Ovary (tissue), 7 donors: ENCODE measurements at regions not wholly inside any gene's neighbourhood (a gene's known extent, or its start where the extent isn't known, plus 50 kb on each side); places are given as distances from the start of the nearest gene placed in this dataset.
"Not testable (repeated sequence)": the region's sequence is repeated elsewhere in the genome, so short reads cannot be mapped to it uniquely, and the experiment has no call there.

Experiments used
- DNase-seq, 5 donors: peaks; one replicate each; pipeline ENCODE4 v3.0.0-alpha.2; 2019 to 2020
- H3K27ac ChIP-seq, 2 donors: fragments of 200-600 bp; one replicate each; pipeline versions ENCODE4 v1.5.1 to v1.8.0; 2019 to 2022
- H3K27me3 ChIP-seq: fragments of 200-600 bp; one replicate; pipeline ENCODE4 v1.8.0; 2022
- H3K36me3 ChIP-seq: fragments of 200-600 bp; sonication (generic); one replicate; pipeline ENCODE4 v1.5.1; 2019
- H3K4me1 ChIP-seq: one replicate; pipeline ENCODE4 v1.8.1; 2013; ENCODE audit warnings: mild to moderate bottlenecking, moderate library complexity; ENCODE audit not compliant: insufficient read depth
- H3K4me3 ChIP-seq: fragments of 200-600 bp; sonication (generic); one replicate; pipeline ENCODE4 v1.5.1; 2017
- H3K9me3 ChIP-seq, 2 donors: fragments of 200-600 bp in 1 of 2; sonication (generic) in 1 of 2; one replicate each; pipeline versions ENCODE4 v1.5.1 to v1.8.1; 2013 to 2019; ENCODE audit warnings: mild to moderate bottlenecking in 1 of 2, moderate library complexity in 1 of 2
- EP300 ChIP-seq: sonication (generic); formaldehyde crosslinking; IDR thresholded peaks from one replicate; pipeline ENCODE4 v1.6.1; 2017; ENCODE audit warnings: antibody characterized with exemption
- POLR2A ChIP-seq: fragments of 450-650 bp; IDR thresholded peaks from one replicate; pipeline ENCODE4 v1.6.1; 2017; ENCODE audit warnings: antibody characterized with exemption, mild to moderate bottlenecking, moderate library complexity
- WGBS, 3 donors: extraction: QIAGEN DNeasy Blood & Tissue Kit in 1 of 3; methylation state at CpG; one replicate each; pipeline versions ENCODE4 v1.1.5 to v1.1.7; 2013 to 2017; 5-methylcytosine and 5-hydroxymethylcytosine counted together
- intact Hi-C, 4 donors: fragments of 100-400 bp; cut with DNase I; formaldehyde crosslinking; loops; one replicate each; pipeline versions ENCODE4 v1.11.0 to v1.15.1; 2022 to 2023
- TF ChIP-seq, protein P1 (sequence below), 3 donors: fragments of 450-650 bp in 2 of 3; fragments of 200-600 bp in 1 of 3; IDR thresholded peaks; one replicate each; pipeline versions ENCODE4 v1.5.1 to v1.8.0; 2016 to 2022; ENCODE audit warnings: antibody characterized with exemption in 3 of 3, mild to moderate bottlenecking in 1 of 3
- donor health status: DM: no; HTN: no; CAD: no; lungs with moderate emphysema.
- donor health status: DM: no; HTN: no; CAD: no.
- donor health status: Bipolar disorder and iron deficiency.
- donor health status: DM: no; HTN: no; CAD: no.
- donor health status: DM: yes; HTN: yes; CAD: no.

DNA sequence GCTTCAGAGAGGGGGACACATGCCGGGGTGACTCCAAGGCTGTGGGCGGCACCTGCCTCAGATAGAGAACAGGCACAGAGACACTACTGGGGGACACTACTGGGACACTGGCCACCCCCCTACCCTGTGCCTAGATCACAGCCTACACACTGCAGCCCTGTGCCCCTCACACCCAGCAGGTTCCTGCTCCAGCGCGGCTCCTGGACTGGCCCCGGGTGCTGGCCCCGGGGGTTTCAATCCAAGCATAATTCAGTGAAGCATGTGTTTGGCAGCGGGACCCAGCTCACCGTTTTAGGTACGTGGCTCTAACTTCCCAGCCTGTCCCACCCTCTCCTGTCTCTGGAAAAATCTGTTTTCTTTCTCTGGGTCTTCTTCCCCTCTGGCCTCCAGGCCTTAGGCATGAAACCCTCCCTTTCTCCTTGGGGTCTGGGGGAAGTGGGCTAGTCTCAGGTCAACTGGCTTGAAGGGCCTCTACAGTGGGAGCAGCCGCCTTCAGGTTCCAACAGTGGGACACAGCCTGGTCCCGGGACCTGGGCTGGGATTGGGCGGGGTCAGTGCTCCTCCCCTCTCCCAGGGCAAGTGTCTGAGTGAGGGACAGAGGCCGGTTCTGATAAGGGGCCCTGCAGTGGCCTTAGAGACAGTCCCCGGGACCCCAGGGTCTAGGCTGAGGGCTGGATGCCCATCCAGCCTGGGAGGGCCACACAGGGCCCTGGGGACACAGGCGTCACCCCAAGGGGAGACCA, 98.8 kb downstream of the CRYBB2 start:
- DNase-seq = no peak
- WGBS, 3 donors = 76 to 81% (median 79%) methylated on average over 14 to 15 of the region's 15 CpGs
- no peak for TF ChIP-seq EP300
- TF ChIP-seq, protein P1, sequence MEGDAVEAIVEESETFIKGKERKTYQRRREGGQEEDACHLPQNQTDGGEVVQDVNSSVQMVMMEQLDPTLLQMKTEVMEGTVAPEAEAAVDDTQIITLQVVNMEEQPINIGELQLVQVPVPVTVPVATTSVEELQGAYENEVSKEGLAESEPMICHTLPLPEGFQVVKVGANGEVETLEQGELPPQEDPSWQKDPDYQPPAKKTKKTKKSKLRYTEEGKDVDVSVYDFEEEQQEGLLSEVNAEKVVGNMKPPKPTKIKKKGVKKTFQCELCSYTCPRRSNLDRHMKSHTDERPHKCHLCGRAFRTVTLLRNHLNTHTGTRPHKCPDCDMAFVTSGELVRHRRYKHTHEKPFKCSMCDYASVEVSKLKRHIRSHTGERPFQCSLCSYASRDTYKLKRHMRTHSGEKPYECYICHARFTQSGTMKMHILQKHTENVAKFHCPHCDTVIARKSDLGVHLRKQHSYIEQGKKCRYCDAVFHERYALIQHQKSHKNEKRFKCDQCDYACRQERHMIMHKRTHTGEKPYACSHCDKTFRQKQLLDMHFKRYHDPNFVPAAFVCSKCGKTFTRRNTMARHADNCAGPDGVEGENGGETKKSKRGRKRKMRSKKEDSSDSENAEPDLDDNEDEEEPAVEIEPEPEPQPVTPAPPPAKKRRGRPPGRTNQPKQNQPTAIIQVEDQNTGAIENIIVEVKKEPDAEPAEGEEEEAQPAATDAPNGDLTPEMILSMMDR (IDR thresholded peaks at IDR 0.05) = no peak
- TF ChIP-seq POLR2A = no peak
- H3K9me3 ChIP-seq = no peaks in the 10 kb centered on the region
- no peak overlapping the region for H3K4me3 ChIP-seq
- no peaks in the 10 kb centered on the region for H3K36me3 ChIP-seq
- H3K27me3 ChIP-seq = no peaks in the 10 kb centered on the region
- no peaks in the 10 kb centered on the region for H3K4me1 ChIP-seq
- H3K27ac ChIP-seq = no peak overlapping the region
- intact Hi-C loops = no loop called here

DNA sequence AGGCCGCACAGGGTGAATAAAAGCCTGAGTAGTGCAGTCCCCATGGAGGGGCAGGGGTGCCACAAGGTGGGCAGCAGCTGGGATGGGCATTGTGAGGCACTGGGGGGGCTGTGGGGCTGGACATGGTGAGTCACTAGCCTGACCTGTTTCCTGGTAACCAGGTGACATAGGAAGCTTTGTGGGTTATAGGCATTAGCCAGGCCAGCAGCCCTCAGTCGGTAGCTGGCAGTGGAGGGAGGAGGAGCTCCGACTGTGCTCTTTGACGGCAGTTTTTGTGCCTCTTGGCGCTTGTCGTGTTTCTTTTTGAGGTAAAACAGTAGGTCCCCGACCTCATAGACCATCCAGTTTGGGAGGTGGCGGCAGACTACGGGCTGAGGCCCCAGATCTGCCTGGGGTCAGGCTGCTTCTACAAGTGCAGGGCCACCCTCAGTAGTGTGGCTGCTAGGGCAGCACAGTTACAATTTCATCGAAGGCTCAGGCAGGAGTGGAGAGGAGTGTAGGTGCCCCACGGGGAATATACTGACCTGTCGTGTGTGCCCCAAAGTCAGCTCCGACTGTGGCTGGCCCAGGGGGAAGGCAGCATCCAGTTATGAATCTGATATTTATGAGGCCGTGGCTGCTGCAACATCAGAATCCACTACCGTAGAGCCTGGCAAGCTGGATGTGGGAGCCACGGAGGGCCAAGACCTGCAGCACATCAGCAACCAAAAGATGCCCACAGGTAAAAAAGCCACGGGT, 107.7 kb downstream of the CRYBB2 start:
- intact Hi-C loops = no loop called here
- H3K27me3 ChIP-seq = no peaks in the 10 kb centered on the region
- no peaks in the 10 kb centered on the region for H3K9me3 ChIP-seq
- no peaks in the 10 kb centered on the region for H3K36me3 ChIP-seq
- H3K4me3 ChIP-seq = no peak overlapping the region
- TF ChIP-seq POLR2A (no peak), EP300 (no peak)
- TF ChIP-seq, protein P1 (IDR thresholded peaks at IDR 0.05) = no peak
- WGBS, 3 donors = 65 to 75% (median 71%) methylated on average over 17 of the region's 17 CpGs
- no peak for DNase-seq
- H3K4me1 ChIP-seq = no peaks in the 10 kb centered on the region
- H3K27ac ChIP-seq = no peak overlapping the region

DNA sequence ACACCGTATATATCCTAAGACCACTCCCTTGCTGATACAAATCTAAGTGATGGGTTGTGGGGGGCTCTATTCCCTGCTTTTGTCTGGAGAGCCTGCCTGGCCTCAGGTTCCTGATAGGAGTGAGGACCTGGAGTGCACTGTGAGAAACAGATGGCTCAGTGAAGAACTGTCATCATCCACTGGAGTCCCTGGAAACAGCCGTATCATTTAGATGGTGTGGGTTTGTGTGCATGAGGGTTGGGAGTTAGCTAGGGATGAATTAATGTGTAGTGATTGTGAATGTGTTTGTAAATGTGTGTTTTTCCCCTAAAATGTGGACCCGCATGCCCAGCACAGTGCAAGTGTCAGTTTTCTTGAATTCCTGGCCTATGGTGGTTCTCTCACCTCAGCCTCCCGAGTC, 111.6 kb downstream of the CRYBB2 start:
- intact Hi-C loops = no loop called here
- Histone ChIP-seq H3K9me3 (no peaks in the 10 kb centered on the region), H3K36me3 (no peaks in the 10 kb centered on the region), H3K4me3 (no peak overlapping the region), H3K27ac (no peak overlapping the region), H3K4me1 (no peaks in the 10 kb centered on the region), H3K27me3 (no peaks in the 10 kb centered on the region)
- 82 to 87% (median 83%) methylated on average over 4 of the region's 4 CpGs for WGBS, 3 donors
- DNase-seq = no peak
- TF ChIP-seq, protein P1 (IDR thresholded peaks at IDR 0.05) = no peak
- TF ChIP-seq EP300 (no peak), POLR2A (no peak)

DNA sequence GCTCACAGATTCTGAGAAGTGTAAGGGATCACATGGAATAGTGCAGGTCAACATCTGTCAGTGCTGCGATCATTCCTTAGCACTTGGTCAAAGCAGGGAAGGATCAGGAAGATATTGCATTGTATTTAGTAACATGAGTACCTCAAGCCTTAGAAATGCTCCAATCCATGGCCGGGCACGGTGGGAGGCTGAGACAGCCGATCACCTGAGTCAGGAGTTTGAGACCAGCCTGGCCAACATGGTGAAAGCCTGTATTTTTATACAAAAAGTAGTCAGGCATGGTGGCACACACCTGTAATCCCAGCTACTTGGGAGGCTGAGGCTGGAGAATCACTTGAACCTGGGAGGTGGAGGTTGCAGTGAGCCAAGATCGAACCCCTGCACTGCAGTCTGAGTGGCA, 112.5 kb downstream of the CRYBB2 start:
- H3K27ac ChIP-seq, H3K36me3 ChIP-seq, H3K9me3 ChIP-seq, H3K27me3 ChIP-seq, H3K4me3 ChIP-seq, DNase-seq, intact Hi-C loops, H3K4me1 ChIP-seq: not testable (repeated sequence)
- WGBS, 3 donors = 91 to 95% (median 92%) methylated on average over 5 of the region's 5 CpGs

DNA sequence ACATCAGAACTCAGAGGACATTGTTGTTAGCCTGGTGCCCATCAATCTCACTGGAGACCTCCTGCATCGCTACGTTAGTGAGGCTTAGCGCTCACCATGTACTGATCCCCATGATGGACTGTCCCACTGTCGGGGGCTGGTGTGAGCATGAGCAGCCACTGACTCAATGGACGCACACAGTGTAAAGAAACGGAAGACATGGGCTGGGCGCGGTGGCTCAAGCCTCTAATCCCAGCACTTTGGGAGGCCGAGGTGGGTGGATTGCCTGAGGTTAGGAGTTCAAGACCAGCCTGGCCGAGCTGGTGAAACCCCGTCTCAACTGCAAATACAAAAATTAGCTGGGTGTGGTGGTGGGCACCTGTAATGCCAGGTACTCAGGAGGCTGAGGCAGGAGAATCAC, 112.9 kb downstream of the CRYBB2 start:
- WGBS, 3 donors = 88 to 94% (median 90%) methylated on average over 11 of the region's 11 CpGs
- Histone ChIP-seq H3K27me3 (no peaks in the 10 kb centered on the region), H3K27ac (no peak overlapping the region), H3K36me3 (no peaks in the 10 kb centered on the region), H3K9me3 (no peaks in the 10 kb centered on the region), H3K4me3 (no peak overlapping the region), H3K4me1 (no peaks in the 10 kb centered on the region)
- intact Hi-C loops = no loop called here
- DNase-seq = no peak
- TF ChIP-seq POLR2A (no peak), EP300 (no peak)
- TF ChIP-seq, protein P1 (IDR thresholded peaks at IDR 0.05) = no peak
